NCI-H82 treated with DMSO at 0.1 percent for 48 hours (cell line): ENCODE measurements at regions not wholly inside any gene's neighbourhood (a gene's known extent, or its start where the extent isn't known, plus 50 kb on each side); places are given as distances from the start of the nearest gene placed in this dataset.

Source experiments
- DNase-seq: peaks from one replicate; lab custom pipeline; 2025; ENCODE audit not compliant: unreplicated experiment; lab: John Stamatoyannopoulos, UW

- DNase-seq: no peak
These were observed 328.7 kb upstream of the SALL3 start for GRCh38 chr18:78650926-78651325.

GRCh38 chr18:78652001-78652545, 327.5 kb upstream of the SALL3 start:
- DNase-seq: no peak

- no peak for DNase-seq
These were observed 323.7 kb upstream of the SALL3 start for GRCh38 chr18:78655921-78656320.

GRCh38 chr18:78656346-78656925, 323.2 kb upstream of the SALL3 start:
- DNase-seq: no peak

- no peak for DNase-seq
These were observed 321.1 kb upstream of the SALL3 start for GRCh38 chr18:78658531-78658930.

GRCh38 chr18:78659057-78659456, 320.6 kb upstream of the SALL3 start:
- no peak for DNase-seq

DNA sequence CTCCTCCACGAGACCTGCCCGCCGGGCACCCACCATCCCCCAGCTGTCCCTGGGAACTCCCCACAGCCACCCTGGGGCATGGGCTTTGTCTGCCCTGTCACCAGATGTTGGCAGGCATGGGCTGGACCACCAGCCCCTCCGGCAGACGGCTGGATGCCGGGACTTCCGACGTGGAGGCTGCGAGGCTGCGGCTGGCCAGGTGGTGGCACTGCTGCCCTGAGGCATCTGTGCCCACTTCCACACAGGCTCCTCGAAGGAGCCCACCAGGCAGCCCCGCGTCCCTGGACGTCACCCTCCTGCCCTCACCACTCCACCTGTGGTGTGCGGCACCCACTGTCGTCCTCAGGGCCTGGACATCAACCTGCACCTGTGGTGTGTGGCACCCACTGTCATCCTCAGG, 319.9 kb upstream of the SALL3 start:
- no peak for DNase-seq

- no peak for DNase-seq
These were observed 319.3 kb upstream of the SALL3 start for GRCh38 chr18:78660311-78660710.

- DNase-seq: no peak
These were observed 318.3 kb upstream of the SALL3 start for GRCh38 chr18:78661316-78661715.

DNA sequence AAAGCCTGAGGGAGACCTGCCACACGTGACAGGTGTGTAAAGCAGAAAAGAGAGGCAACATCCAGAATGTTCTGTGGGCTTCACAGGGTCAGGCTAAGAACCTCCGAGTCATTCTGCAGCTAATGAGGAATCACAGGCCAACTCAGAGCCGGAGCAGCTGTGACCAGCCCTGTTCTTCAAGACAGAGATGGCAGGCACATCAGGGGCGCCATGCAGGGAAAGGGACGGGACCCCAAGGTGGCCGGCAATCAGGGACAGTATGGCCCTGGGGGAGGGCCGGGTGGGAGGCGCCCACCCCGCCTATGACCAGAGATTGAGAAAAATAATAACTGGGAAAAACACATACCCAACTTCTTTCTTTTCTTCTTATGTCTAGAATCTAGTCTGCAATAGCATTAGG, 316.7 kb upstream of the SALL3 start:
- DNase-seq: no peak

DNA sequence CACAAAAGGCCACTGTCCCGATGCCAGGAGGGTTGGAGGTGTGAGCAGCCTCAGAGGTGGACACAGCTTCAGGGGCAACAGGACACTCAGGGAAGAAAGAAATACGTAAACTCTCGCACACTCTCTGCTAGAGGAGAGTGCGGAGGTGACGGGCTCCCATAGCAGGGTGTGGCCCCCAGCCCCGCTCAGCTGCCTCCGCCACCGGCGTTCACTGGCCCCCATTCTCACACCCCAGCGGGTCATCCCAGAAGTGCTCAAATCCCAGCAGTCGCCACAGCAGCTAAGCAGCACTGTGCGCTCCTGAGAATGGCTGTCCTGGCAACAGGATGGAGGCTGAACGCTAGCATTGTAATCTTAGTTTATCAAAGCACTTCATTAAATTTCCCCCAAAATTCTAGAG, 315.6 kb upstream of the SALL3 start:
- no peak for DNase-seq

- no peak for DNase-seq
These were observed 314.8 kb upstream of the SALL3 start for GRCh38 chr18:78664848-78665247.

- DNase-seq: no peak
These were observed 314.0 kb upstream of the SALL3 start for GRCh38 chr18:78665644-78666043.

- DNase-seq: no peak
These were observed 312.8 kb upstream of the SALL3 start for GRCh38 chr18:78666666-78667335.

GRCh38 chr18:78670778-78671391, 308.7 kb upstream of the SALL3 start:
- DNase-seq: no peak

GRCh38 chr18:78671551-78671950, 308.1 kb upstream of the SALL3 start:
- no peak for DNase-seq

DNA sequence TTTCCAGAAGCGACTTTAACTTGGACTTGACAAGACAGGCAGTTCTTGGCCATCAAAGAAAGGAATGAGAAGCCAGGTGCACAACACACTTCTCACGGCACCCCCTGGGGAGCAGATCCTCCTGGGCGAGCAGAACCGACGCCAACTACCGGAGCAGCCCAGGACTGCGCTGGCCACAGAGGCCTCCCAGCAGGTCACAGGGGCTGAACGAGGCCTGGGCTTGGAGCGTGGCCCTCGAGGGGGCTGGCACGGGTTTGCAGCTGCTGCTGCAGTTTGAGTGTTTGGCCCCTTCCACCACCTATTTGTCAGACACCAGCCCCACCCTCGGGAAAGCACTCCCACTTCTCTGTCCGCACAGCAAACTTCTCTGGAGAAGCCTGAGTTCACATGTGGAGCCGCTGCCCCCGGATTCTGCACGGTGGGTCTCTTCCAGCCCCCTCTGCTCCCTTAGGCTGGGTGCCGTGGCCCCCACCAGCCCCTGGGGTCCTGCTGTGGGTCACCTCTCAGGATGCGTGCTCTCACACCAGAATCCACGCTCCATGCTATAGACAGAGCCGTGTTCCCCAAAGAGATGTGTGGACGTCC, 306.7 kb upstream of the SALL3 start:
- no peak for DNase-seq

DNA sequence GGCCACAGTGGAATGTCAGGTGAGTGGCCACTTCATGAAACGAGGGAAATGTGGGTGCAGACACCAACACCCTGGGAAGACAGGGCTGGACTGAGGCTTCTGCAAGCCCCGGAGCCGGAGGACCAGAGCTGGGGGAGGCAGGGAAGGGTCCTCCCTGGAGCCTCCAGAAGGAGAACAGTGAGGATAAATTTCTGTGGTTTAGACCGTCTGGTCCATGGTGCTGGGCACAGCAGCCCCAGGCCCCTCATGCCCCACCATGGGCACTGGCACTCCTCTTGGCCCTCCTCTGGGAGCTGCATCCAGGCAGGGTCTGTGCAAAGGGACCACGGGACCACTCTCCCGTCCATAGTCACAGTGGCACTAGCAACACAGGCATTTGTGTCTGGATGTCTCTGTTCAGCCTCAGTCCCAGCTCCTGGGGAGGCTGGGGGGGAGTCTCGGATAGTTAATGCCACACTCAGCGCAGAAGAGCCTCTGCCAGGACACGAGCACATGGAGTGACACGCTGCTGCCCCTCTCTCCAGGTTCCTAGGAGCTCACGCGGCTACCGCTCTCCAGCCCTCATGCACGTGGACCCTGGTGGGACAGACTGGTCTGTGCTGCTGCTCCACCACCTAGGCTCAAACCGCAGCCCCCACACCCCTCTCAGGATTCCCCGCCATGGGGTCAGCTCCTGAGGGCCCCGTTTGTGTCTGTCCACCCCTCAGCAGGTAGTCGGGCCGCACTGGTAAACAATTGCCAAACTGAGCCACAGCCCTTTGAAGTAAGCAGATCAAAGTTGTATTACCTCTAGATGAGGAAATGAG, 305.9 kb upstream of the SALL3 start:
- no peak for DNase-seq

DNA sequence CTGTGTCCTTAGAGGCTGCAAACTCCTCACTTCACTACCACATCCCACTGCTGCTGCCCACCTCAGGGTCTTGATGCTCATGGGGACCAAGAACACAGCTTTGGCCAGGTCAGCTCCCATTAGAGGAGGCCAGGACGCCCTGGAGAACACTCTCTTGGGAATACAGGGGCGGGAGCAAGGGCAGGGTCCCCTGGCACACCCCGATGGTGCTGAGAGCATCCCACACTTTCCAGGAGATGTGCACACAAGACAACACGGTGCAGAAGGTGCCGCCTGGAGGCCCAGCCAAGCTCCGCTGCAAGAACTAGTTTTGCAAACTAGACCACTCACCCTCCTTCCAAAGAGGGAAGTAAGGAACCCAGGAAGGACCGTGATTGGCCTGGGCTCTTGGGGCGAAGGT, 304.4 kb upstream of the SALL3 start:
- no peak for DNase-seq

- DNase-seq: no peak
These were observed 302.8 kb upstream of the SALL3 start for GRCh38 chr18:78676622-78677482.
